ENCODE measurements at regions not wholly inside any gene's neighbourhood (a gene's known extent, or its start where the extent isn't known, plus 50 kb on each side); places are given as distances from the start of the nearest gene placed in this dataset.

- Histone ChIP-seq H4K20me1 (ENCODE audit: control insufficient read depth, extremely low read depth, insufficient read depth, low read length) (no peaks in the 10 kb centered on the region), H3K79me2 (ENCODE audit: control insufficient read depth, insufficient read depth, low read length) (no peaks in the 10 kb centered on the region), H3K4me1 (ENCODE audit: control insufficient read depth, extremely low read depth, insufficient read depth, low read length) (no peaks in the 10 kb centered on the region), H3K4me3 (replicated peaks in 1 of 4; ENCODE audit: control extremely low read depth in 1 of 4, insufficient read depth in 1 of 4, low read depth in 3 of 4, low read length in 4 of 4) (no peak overlapping the region), H3K27ac (ENCODE audit: insufficient read depth, low read length) (no peak overlapping the region), H3K36me3 (ENCODE audit: control insufficient read depth, insufficient read depth, low read length) (no peaks in the 10 kb centered on the region), H3K4me2 (ENCODE audit: extremely low read depth, insufficient read depth, low read length) (no peak overlapping the region), H3K9ac (ENCODE audit: insufficient read depth, low read length) (no peak overlapping the region), H2AFZ (ENCODE audit: low read length) (no peak overlapping the region), H3K27me3 (ENCODE audit: control insufficient read depth, insufficient read depth, low read length) (no peaks in the 10 kb centered on the region), H3K9me3 (ENCODE audit: control insufficient read depth, insufficient read depth, low read depth, low read length) (no peaks in the 10 kb centered on the region)
- TF ChIP-seq, protein P1, sequence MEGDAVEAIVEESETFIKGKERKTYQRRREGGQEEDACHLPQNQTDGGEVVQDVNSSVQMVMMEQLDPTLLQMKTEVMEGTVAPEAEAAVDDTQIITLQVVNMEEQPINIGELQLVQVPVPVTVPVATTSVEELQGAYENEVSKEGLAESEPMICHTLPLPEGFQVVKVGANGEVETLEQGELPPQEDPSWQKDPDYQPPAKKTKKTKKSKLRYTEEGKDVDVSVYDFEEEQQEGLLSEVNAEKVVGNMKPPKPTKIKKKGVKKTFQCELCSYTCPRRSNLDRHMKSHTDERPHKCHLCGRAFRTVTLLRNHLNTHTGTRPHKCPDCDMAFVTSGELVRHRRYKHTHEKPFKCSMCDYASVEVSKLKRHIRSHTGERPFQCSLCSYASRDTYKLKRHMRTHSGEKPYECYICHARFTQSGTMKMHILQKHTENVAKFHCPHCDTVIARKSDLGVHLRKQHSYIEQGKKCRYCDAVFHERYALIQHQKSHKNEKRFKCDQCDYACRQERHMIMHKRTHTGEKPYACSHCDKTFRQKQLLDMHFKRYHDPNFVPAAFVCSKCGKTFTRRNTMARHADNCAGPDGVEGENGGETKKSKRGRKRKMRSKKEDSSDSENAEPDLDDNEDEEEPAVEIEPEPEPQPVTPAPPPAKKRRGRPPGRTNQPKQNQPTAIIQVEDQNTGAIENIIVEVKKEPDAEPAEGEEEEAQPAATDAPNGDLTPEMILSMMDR (conservative IDR thresholded peaks at IDR 0.05 in 1 of 2, IDR thresholded peaks at IDR 0.05 in 1 of 2; ENCODE audit: low read depth in 1 of 2, low read length in 2 of 2): no peak
- TF ChIP-seq EZH2 (IDR thresholded peaks at IDR 0.05; ENCODE audit: low read length, missing control alignments): no peak
- DNase-seq (ENCODE audit: low read depth in 2 of 2): peak in 1 of 2 donors; percentile 27
Measured at GRCh38 chr9:118263949-118264348, 559.7 kb downstream of the TLR4 start.

DNA sequence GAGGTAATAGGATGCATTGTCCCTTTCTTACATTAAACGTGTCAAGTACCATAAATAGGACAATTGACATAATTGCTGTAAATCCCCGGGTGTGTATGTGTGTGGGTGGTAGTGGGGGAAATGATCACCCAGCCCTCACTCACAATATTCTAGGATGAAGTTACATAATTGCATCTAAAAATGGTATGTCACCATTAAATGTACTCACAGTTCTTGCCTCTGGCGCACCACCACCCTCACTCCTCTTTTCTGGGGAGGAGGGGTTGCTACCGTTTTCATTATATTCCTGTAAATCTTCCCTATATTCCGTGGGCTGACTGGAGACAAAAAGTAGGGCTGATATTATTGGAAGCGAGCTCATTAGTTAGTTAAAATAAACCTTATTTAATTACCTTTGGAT is 563.8 kb downstream of the TLR4 start:
- Histone ChIP-seq H3K4me1 (ENCODE audit: control insufficient read depth, extremely low read depth, insufficient read depth, low read length) (no peaks in the 10 kb centered on the region), H3K27me3 (ENCODE audit: control insufficient read depth, insufficient read depth, low read length) (no peaks in the 10 kb centered on the region), H4K20me1 (ENCODE audit: control insufficient read depth, extremely low read depth, insufficient read depth, low read length) (no peaks in the 10 kb centered on the region), H3K4me3 (replicated peaks in 1 of 4; ENCODE audit: control extremely low read depth in 1 of 4, insufficient read depth in 1 of 4, low read depth in 3 of 4, low read length in 4 of 4) (no peak overlapping the region), H3K4me2 (ENCODE audit: extremely low read depth, insufficient read depth, low read length) (no peak overlapping the region), H3K9me3 (ENCODE audit: control insufficient read depth, insufficient read depth, low read depth, low read length) (no peaks in the 10 kb centered on the region), H2AFZ (ENCODE audit: low read length) (no peak overlapping the region), H3K9ac (ENCODE audit: insufficient read depth, low read length) (no peak overlapping the region), H3K79me2 (ENCODE audit: control insufficient read depth, insufficient read depth, low read length) (no peaks in the 10 kb centered on the region), H3K36me3 (ENCODE audit: control insufficient read depth, insufficient read depth, low read length) (no peaks in the 10 kb centered on the region), H3K27ac (ENCODE audit: insufficient read depth, low read length) (no peak overlapping the region)
- no peak for DNase-seq (ENCODE audit: low read depth in 2 of 2)
- TF ChIP-seq, protein P1 (conservative IDR thresholded peaks at IDR 0.05 in 1 of 2, IDR thresholded peaks at IDR 0.05 in 1 of 2; ENCODE audit: low read depth in 1 of 2, low read length in 2 of 2): no peak
- no peak for TF ChIP-seq EZH2 (IDR thresholded peaks at IDR 0.05; ENCODE audit: low read length, missing control alignments)

- no peak overlapping the region for H3K4me2 ChIP-seq (ENCODE audit: extremely low read depth, insufficient read depth, low read length)
- H3K79me2 ChIP-seq (ENCODE audit: control insufficient read depth, insufficient read depth, low read length): no peaks in the 10 kb centered on the region
- no peak for DNase-seq (ENCODE audit: low read depth in 2 of 2)
- H3K4me3 ChIP-seq (replicated peaks in 1 of 4; ENCODE audit: control extremely low read depth in 1 of 4, insufficient read depth in 1 of 4, low read depth in 3 of 4, low read length in 4 of 4): no peak overlapping the region
- H3K9me3 ChIP-seq (ENCODE audit: control insufficient read depth, insufficient read depth, low read depth, low read length): no peaks in the 10 kb centered on the region
- H3K27ac ChIP-seq (ENCODE audit: insufficient read depth, low read length): no peak overlapping the region
- H2AFZ ChIP-seq (ENCODE audit: low read length): no peak overlapping the region
- no peak overlapping the region for H3K9ac ChIP-seq (ENCODE audit: insufficient read depth, low read length)
- TF ChIP-seq EZH2 (IDR thresholded peaks at IDR 0.05; ENCODE audit: low read length, missing control alignments): no peak
- TF ChIP-seq, protein P1 (conservative IDR thresholded peaks at IDR 0.05 in 1 of 2, IDR thresholded peaks at IDR 0.05 in 1 of 2; ENCODE audit: low read depth in 1 of 2, low read length in 2 of 2): no peak
- no peaks in the 10 kb centered on the region for H3K27me3 ChIP-seq (ENCODE audit: control insufficient read depth, insufficient read depth, low read length)
- no peaks in the 10 kb centered on the region for H3K4me1 ChIP-seq (ENCODE audit: control insufficient read depth, extremely low read depth, insufficient read depth, low read length)
- H4K20me1 ChIP-seq (ENCODE audit: control insufficient read depth, extremely low read depth, insufficient read depth, low read length): no peaks in the 10 kb centered on the region
- H3K36me3 ChIP-seq (ENCODE audit: control insufficient read depth, insufficient read depth, low read length): no peaks in the 10 kb centered on the region
Measured at GRCh38 chr9:118269623-118270022, 565.4 kb downstream of the TLR4 start.
